Renal cortex interstitium (tissue), 11 donors: ENCODE measurements at regions not wholly inside any gene's neighbourhood (a gene's known extent, or its start where the extent isn't known, plus 50 kb on each side); places are given as distances from the start of the nearest gene placed in this dataset.
"Not testable (repeated sequence)": the region's sequence is repeated elsewhere in the genome, so short reads cannot be mapped to it uniquely, and the experiment has no call there.

ENCODE experiments used
- DNase-seq, 11 donors: peaks; one replicate each; pipeline ENCODE4 v3.0.0-alpha.2; 2013; ENCODE audit warnings: low read depth in 9 of 11, low spot score in 4 of 11; ENCODE audit errors: extremely low read depth in 1 of 11

DNA sequence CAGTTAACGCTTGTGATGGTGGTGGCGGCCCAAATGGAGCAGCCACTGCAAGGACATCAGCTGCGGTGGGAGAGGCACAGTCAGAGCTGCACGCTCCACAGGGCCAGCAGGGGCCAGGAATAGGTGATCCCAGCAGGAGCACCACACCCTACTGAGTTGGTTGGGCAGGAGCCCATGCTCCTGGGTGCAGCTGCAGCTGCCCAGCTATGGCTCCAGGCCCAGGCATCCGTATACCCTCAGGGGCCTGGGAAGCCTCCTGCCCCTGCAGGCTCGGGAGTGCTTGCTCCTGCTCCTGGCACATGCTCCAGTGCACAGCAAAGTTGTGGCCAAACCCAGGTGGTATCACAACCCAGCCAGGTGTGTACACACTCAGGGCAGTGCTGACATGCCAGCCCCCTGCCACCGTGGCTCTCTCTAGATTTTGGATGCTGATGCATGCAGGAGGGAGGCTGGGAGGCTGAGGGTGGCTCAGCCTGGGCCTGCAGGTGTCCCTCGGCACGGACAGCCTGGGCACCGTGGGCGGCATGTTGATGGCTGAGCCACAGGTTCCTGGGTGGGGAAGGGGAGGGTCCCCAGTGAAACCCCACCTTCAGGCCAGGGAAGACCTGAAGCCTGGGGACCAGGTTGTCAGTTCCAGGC is 150.2 kb downstream of the CXXC4 start:
- DNase-seq = no peak

DNA sequence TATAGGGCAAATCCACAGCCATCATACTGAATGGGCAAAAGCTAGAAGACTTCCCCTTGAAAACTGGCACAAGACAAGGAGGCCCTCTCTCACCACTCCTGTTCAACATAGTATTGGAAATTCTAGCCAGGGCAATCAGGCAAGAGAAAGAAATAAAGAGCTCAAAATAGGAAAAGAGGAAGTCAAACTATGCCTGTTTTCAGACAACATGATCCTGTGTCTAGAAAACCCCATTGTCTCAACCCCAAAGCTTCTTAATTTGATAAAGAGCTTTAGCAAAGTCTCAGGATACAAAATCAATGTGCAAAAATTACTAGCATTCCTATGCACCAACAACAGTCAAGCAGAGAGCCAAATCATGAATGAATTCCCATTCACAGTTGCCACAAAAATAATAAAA is 160.3 kb downstream of the CXXC4 start:
- DNase-seq = no peak

DNA sequence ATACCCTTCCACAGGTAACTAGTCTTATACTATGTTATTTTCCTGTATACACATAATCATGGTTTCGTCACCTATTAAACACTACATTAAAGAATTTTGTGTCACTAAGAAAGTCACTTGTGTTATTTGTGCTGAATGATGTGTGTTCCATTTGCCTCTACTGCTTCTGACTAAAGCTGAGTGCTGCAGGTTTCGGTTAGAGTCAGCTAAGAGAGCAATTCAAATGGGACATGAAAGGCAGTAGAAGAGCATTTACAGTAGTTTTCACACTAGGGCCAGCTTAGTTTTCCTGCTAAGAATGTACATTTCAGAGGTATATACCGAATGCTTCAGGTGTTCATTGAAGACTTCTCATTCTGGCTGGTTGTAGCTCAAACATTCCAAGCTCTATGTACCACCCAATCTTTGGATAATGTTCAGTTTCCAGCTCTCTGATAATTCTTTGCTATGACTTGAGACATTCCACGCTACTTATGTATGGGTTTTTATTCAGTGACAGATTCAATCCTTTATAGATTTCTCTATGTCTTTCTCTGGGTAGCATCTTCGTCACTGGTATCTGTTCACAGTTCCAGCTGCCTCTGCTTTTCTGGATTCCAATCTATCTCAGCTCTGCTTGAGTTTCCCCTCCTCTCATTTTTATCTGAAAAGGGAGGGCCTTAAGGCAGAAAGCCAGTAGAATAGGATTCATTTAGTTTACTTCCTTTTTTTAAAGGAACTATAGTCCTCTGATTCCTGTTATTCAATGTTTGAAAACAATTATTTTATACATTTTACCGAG is 164.4 kb downstream of the CXXC4 start:
- DNase-seq = no peak

DNA sequence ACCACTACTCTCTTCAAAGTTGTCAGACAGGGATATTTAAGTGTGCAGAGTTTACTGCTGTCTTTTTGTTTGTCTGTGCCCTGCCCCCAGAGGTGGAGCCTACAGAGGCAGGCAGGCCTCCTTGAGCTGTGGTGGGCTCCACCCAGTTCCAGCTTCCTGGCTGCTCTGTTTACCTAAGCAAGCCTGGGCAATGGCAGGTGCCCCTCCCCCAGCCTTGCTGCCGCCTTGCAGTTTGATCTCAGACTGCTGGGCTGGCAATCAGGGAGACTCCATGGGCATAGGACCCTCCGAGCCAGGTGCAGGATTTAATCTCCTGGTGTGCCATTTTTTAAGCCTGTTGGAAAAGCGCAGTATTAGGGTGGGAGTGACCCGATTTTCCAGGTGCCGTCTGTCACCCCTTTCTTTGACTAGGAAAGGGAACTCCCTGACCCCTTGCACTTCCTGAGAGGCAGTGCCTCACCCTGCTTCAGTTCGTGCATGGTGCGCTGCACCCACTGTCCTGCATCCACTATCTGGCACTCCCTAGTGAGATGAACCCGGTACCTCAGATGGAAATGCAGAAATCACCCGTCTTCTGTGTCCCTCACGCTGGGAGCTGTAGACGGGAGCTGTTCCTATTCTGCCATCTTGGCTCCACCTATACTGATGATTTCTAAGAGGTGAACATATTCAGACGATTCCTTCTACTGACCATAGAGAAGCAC is 167.6 kb downstream of the CXXC4 start:
- DNase-seq = not testable (repeated sequence)

DNA sequence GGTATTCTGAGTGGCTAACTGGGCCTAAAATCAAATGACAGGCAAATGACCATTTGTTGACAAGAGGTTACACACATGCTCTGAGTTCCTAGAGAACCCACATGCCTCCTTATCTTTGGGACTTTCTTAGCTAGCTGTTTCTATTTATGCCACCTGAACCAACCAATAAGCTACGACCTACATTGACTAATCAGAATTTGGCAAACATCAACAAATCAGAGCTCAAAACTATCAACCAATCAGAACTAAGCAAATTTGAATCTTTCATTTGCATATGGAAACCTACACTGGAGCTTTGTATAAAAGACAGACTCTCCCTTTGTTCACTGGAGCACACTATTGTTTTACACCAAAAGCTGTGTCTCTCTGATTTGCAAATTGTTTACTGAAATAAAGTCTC is 192.0 kb downstream of the CXXC4 start:
- DNase-seq = no peak

DNA sequence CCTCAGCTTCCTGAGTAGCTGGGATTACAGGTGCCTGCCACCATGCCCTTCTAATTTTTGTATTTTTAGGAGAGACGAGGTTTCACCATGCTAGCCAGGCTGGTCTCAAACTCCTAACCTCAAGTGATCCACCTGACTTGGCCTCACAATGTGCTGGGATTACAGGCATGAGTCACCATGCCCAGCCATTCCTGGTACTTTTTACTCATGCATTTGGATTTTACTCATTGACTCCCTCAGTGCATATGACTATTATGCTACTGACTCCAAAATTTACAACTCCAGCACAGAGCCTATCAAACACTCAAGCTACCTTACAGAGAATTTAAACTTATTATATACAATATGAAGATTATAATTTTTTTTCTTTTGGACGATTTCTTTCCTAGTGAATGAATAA is 199.9 kb downstream of the CXXC4 start:
- DNase-seq = no peak

DNA sequence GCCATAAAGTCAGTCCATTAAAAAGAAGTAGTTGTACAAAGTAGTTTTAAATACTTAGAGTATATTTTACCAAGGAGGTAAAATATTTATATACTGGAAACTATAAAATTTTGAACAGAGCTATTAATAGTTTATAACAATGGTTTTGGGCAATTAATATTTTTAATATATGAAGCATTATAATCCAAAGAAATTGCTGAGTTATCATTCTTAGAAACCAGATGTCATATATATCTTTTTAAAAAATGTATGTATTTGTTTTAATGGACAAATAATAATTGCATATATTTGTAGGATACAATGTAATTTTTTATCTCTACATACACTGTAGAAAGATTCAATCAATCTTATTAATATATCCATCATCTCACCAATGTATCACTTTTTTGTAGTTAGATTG is 207.8 kb downstream of the CXXC4 start:
- DNase-seq = no peak

DNA sequence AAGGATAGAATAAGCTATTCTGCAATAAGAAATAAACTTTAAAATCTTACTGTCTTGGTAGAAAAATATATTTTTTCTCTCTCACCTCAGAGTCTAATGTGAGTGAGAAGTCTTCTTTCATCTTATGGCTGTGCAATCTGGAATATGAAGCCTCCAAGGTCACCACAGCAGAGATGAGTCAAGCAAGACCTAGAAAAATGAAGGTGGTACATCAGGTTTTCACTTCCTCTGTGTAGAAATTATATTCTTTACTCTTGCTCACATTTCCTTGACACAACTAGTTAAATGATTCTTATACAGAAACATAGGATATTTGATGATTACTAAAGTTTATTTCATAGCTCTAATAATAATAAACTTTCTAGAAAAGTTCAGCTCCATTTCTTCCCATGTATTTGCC is 211.4 kb downstream of the CXXC4 start:
- no peak for DNase-seq

DNA sequence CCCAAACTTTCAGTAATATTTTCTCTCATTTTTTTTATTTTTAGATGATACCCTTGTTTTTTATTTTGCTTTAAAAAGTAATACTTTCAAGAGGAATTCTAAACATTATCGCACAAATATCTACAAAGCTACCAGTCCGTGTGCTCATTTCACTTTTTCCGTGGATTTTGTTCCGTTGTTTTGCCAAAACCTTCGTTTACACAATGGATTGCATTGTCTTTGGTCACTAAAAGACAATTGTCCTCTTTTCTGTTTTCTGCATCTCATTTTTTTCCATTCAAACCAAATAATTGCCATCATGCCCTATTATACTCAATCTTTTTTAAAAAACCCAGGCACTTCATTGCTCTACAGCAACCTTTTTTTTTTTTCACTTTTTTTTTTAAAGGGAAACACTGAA is 214.9 kb downstream of the CXXC4 start:
- DNase-seq = no peak

DNA sequence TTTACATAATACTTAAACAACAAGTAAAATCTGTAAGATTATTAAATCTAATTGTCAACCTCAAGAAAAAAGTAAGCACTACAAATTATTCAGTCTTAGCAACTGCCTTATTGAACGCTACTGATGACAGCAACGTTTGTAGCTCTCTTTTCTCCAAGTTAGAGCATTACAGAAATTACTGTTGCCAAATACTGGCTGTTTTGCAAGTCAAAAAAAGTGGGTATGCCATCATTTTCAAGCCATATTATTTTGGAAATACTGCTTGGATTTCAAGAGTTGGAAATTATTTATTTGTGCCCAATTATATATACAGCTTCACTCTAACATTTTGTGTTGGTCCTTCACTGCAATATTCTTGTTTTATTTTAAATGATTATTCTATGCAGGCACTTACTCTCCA is 221.7 kb downstream of the CXXC4 start:
- DNase-seq = no peak

DNA sequence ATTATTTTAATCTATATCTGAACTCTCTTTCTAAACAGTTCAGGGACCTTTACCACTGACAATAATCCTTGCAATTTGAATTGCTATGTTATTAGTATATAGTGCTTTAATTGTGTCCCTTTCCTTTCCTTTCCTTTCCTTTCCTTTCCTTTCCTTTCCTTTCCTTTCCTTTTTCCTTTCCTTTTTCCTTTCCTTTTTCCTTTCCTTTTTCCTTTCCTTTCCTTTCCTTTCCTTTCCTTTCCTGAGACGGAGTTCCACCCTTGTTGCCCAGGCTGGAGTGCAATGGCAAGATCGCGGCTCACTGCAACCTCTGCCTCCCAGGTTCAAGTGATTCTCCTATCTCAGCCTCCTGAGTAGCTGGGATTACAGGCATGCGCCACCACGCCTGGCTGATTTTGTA is 225.1 kb downstream of the CXXC4 start:
- DNase-seq = not testable (repeated sequence)

DNA sequence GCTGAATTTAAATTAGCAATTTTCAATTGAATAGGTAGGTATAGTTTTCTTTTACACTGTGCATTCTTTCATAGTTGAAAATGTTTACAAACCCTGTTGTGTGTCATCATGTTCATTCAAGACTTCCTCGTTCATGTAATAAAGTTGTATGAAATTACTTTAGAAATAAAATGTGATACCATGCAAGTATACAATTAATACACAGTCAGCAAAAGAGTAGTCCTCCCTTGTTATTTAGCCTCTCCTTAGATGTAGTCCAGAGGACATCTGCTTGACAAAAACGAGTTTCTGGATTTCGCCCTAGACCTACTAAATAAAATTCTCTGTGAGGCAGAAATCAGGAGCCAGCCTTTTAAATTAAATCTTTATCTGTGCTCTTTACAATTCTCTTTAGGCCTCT is 231.6 kb downstream of the CXXC4 start:
- DNase-seq = no peak

DNA sequence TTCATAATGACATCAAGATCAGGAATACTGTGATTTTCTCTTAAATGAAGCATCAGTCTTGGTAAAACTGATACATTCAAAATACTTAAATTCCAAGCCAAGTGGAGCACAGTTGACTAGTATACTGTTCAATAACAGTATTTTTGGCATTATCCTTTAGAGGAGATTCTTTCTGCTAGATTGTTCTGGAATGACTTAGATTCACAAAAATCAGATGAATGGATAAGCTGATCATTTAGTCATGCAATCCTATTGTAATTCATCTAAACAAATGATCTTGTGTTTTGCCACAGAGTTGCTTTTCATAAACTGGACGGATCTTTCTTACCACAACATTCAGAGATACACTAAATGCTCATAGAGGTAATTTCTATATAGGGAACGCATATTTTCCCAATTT is 232.0 kb downstream of the CXXC4 start:
- DNase-seq = no peak

DNA sequence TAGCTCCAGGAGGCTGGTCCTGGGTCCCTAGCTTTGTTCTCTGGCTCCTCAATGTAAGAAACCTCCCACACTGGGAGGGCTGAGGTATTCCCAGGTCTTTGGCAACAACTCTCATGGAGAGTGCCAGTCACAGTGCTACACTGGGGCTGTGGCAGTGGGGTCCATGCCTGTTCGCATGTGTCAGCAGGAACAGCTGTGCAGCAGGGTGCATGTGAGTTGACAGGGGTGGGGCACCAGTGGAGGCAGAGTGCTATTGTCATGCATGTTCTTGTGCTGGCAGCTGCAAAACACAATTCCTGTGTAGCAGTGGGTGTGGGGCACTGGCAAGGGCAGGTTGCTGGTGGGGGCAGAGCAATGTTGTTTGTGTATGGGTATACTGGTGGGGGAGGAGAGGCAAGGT is 246.0 kb downstream of the CXXC4 start:
- no peak for DNase-seq

DNA sequence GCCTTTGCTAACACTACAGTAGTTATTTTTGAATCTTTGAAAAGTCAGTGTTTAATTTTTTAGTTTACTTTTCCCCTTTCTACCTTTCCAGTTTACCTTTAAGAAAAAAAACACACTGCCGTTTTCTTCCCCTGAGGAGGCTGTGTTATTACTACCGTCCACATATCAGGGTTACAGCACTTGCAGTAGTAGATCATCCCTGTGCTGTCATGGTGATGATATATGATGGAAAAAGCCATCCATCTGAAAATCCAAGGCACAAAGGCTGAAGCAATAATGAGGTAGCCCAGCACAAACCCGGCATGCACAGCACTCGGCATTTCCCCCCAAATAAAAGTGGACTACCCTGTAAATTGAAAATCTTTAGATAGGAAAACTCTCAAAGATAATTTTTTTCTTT is 258.7 kb downstream of the CXXC4 start:
- no peak for DNase-seq

DNA sequence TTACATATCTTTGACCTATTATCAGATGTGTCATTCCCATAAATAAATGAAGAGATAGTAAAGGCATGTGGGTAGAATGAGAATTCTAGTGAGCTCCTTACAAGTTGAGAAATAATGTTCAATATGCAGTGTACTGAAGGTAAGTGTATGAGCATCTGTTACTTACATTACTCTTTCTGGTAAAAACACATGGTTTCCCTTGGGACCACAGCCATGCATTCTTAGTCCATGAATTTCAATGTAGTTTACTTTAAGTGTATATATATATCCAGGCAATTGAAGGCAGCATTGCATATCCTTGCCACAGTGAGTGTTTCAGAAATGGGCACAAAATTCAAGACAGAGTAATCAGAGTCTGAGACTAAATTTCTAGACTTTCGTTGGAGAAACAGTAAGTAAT is 277.2 kb downstream of the CXXC4 start:
- no peak for DNase-seq

DNA sequence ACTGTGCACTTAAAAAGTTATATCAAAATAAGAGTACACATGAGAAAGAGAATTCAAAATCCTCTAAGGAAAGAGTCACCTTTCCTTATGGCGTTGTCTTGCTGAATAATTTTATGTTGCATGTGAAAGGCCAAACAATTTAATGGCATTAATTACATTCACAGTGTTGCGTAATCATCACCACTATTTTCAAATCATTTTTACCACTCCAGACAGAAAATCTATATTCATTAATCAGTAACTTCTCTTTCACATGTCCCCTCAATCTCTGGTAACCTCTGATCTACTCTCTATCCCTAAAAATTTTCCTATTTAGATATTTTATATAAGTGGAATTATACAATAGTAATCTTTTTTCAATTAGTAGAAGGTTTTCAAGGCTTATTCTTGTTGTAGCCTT is 283.0 kb downstream of the CXXC4 start:
- DNase-seq = no peak

DNA sequence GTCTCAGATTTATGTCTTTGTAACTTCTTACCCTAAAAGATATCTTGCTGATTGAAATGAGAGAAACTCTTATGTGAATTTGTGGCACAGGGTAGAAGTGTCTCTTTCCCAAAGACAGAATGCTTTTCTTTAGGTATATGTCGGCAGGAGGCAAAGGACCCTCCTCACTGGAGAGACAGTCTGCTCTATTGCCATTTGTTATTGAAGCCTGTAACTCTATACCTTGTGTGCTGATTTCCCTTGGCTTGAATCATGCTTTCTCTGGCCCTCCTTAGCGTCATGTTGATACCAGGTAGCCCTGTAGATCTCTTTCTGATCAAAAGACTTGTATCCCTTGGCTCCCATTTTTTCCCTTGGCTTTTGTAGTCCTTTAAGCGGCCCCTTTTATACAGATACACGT is 284.3 kb downstream of the CXXC4 start:
- no peak for DNase-seq

DNA sequence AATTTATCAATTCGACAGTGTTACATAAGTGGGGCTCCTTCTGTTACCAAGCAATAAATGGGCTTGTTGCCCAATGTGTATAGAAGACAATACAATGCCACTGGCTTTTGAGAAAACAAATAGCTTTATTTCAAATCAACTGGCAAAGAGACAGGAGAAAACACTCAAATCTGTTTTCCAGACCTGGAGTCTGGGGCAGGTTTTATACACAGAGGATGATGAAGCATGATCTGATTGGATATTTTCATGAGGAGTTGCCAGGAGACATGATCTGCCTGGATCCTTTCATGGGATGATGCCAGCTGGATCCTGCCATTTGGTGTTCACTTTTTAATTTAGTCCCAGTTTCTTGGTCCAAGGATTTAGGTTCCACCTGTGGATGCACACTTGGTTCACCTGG is 287.9 kb downstream of the CXXC4 start:
- DNase-seq = no peak

DNA sequence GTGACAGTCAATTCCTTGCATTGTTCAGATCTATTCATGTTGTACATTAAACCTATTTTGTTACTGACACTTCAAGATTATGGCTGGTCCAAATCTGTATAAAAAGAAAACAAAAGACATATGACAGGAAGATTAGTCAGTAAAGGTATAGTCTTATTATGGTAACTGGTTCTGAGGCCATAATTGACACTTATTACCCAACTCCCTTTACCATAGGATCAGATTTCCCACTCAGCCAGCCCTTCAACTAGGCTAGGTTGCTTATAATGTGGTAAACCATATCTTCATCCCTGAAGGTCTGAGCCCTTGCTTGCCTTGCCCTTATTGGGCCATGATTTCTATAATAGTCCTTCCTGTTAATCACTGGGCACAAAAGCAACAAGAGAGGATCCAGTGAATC is 289.6 kb downstream of the CXXC4 start:
- DNase-seq = no peak

DNA sequence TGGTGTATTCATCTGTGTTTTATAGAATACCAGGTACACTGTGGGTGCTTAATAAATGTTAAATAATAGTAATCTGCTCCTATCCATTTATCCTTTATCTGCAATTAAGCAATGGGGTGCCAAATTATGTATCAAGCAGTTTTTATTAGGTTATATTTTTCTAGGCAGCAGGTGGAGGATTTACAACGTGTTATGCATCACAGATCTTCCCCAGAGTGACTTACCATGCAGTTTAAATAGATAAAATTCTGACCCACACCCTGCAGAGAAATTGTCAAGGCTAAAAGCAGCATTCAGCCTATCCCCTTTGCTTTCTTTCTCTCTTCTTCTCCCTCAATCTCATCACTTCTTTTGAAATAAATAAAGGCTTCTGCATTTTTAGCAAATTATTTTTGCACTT is 306.4 kb downstream of the CXXC4 start:
- no peak for DNase-seq
